ENCODE measurements at regions not wholly inside any gene's neighbourhood (a gene's known extent, or its start where the extent isn't known, plus 50 kb on each side); places are given as distances from the start of the nearest gene placed in this dataset.

DNA sequence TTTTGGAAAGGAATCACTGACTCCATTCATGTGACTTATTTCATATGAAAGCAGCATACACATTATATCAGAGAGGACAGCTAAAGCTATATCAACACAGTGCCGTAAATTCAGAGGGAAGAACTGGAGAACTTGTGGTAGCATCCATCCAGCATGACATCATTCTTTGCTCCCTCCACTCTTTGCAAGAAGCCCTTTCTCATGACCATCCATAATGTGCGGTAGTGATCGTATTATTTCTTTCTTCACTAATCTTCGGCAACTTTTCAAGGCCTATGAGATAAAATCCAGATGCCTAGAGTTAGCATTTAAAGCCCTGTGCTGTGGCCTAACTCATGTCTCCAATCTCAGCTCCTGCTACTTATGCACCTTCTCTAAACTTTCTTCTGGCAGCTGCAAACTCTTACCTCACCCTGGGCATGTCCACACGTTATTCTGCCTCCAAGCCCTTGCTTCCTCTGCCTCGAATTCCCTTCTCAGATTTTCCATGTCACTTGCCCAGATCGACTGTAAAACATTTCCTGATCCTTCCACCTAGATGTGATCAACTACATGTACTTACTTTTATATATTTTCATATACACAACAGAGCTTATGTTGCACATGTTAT, 307.3 kb upstream of the SGCD start:
- H3K4me3 ChIP-seq (ENCODE audit: low read depth, low read length): no peak overlapping the region
- no peak for DNase-seq (ENCODE audit: low read depth)
- TF ChIP-seq, protein P1, sequence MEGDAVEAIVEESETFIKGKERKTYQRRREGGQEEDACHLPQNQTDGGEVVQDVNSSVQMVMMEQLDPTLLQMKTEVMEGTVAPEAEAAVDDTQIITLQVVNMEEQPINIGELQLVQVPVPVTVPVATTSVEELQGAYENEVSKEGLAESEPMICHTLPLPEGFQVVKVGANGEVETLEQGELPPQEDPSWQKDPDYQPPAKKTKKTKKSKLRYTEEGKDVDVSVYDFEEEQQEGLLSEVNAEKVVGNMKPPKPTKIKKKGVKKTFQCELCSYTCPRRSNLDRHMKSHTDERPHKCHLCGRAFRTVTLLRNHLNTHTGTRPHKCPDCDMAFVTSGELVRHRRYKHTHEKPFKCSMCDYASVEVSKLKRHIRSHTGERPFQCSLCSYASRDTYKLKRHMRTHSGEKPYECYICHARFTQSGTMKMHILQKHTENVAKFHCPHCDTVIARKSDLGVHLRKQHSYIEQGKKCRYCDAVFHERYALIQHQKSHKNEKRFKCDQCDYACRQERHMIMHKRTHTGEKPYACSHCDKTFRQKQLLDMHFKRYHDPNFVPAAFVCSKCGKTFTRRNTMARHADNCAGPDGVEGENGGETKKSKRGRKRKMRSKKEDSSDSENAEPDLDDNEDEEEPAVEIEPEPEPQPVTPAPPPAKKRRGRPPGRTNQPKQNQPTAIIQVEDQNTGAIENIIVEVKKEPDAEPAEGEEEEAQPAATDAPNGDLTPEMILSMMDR (IDR thresholded peaks at IDR 0.05; ENCODE audit: control insufficient read depth, extremely low read depth, insufficient read depth): no peak

DNA sequence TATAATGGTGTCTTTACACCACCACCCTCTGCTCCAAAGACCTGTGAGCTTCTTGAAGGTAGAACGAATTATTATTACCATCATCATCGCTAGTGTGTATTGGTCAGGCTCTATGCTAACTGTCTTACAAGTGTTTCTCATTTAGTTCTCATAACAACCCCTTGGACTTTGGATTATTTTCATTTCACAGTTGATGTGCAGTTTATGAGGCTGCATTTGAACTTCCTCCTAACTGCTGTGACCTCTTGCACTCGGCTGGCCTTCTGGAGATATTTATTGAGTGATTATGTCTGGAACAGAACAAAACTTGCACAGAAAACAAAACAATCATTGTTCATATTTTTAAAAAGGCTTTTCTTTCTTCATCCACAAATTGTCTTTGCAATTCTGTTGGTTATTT, 306.3 kb upstream of the SGCD start:
- TF ChIP-seq, protein P1 (IDR thresholded peaks at IDR 0.05; ENCODE audit: control insufficient read depth, extremely low read depth, insufficient read depth): no peak
- H3K4me3 ChIP-seq (ENCODE audit: low read depth, low read length): no peak overlapping the region
- no peak for DNase-seq (ENCODE audit: low read depth)

DNA sequence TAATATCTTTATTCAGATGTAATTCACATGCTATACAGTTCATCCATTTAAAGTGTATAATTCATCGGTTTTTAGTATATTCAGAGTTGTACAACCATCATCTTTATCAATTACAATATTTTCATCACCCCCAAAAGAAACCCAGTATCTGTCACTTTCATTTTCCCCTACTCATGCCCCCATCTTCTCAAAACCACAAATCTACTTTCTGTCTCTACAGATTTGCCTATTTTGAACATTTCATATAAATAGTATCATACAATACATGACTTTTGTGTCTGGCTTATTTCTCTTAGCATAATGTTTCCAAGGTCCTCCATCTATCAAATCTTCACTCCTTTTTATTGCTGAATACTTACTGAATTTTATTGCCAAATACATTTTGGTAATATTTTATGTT, 305.1 kb upstream of the SGCD start:
- TF ChIP-seq, protein P1 (IDR thresholded peaks at IDR 0.05; ENCODE audit: control insufficient read depth, extremely low read depth, insufficient read depth): no peak
- no peak for DNase-seq (ENCODE audit: low read depth)
- no peak overlapping the region for H3K4me3 ChIP-seq (ENCODE audit: low read depth, low read length)

DNA sequence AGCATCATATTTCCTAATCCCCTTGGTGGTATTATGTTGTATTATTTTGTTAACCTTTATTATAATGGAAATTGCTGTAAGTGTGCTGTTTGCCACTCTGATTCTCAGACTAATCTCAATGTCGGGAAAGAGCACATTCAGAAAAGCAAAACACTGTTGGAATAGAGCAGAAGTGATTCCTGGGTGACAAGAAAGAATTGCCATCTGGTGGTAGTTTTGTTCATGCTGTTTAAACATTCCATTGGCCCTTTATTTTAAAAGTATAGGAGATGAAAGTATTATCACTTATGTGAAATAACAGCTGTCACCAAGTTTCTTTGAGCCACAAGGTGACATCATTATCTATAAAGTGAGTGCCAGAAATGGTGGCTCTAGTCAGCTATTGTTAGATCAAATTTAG, 301.3 kb upstream of the SGCD start:
- TF ChIP-seq, protein P1 (IDR thresholded peaks at IDR 0.05; ENCODE audit: control insufficient read depth, extremely low read depth, insufficient read depth): no peak
- DNase-seq (ENCODE audit: low read depth): no peak
- H3K4me3 ChIP-seq (ENCODE audit: low read depth, low read length): no peak overlapping the region

DNA sequence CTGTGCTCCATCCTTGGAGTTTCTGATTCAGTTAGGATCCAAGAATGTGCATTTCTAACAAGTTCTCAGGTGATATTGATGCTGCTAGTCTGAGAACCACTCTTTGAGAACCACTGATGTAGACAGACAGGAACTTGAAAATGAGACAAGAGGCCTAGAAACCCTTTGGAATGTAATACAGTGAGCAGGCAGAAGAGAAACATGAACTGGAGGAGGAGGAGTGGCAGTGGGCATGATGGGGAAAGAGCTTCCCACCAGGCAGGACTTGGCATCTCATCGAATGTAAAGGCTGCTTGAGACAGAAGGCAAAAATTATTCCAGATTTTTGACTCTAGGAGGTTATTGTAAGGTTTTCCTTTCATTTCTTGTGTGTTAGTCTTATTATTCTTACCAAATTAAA, 295.8 kb upstream of the SGCD start:
- TF ChIP-seq, protein P1 (IDR thresholded peaks at IDR 0.05; ENCODE audit: control insufficient read depth, extremely low read depth, insufficient read depth): no peak
- no peak overlapping the region for H3K4me3 ChIP-seq (ENCODE audit: low read depth, low read length)
- no peak for DNase-seq (ENCODE audit: low read depth)

DNA sequence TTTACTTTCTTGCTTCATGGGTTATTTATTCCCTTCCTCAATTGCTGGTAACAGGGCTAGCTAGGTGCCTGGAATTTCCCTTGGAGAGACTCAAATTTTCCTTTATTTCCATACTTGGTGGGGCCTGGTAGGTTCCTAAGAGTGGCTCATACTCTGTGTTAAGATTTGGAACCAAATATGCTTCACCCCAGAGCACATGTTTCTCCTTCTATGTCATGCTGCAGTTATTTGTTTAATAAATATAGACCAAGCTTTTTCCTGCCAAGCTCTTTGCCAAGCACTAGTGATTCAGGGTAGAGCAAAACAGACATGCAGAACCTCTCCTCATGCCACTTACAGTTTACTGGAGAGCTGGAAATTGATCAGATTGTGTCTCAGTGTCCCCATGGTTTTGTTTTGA, 290.3 kb upstream of the SGCD start:
- H3K4me3 ChIP-seq (ENCODE audit: low read depth, low read length): no peak overlapping the region
- DNase-seq (ENCODE audit: low read depth): no peak
- TF ChIP-seq, protein P1 (IDR thresholded peaks at IDR 0.05; ENCODE audit: control insufficient read depth, extremely low read depth, insufficient read depth): no peak

Measured in LNCaP clone FGC (cell line).